ENCODE measurements at regions not wholly inside any gene's neighbourhood (a gene's known extent, or its start where the extent isn't known, plus 50 kb on each side); places are given as distances from the start of the nearest gene placed in this dataset.

GRCh38 chr3:74309716-74310115 is 304.7 kb downstream of the CNTN3 start:
- in situ Hi-C loops (cut with HindIII; ENCODE audit: low sequenced_read_pairs) = no loop called here
- DNase-seq (ENCODE audit: low spot score) = no peak

- DNase-seq (ENCODE audit: low spot score) = no peak
- in situ Hi-C loops (cut with HindIII; ENCODE audit: low sequenced_read_pairs) = no loop called here
These were observed 310.0 kb downstream of the CNTN3 start for GRCh38 chr3:74304424-74304823.

GRCh38 chr3:74303711-74304110 is 310.7 kb downstream of the CNTN3 start:
- DNase-seq (ENCODE audit: low spot score) = no peak
- in situ Hi-C loops (cut with HindIII; ENCODE audit: low sequenced_read_pairs) = no loop called here

GRCh38 chr3:74302969-74303368 is 311.5 kb downstream of the CNTN3 start:
- in situ Hi-C loops (cut with HindIII; ENCODE audit: low sequenced_read_pairs) = no loop called here
- no peak for DNase-seq (ENCODE audit: low spot score)

GRCh38 chr3:74302281-74302680 is 312.2 kb downstream of the CNTN3 start:
- in situ Hi-C loops (cut with HindIII; ENCODE audit: low sequenced_read_pairs) = no loop called here
- DNase-seq (ENCODE audit: low spot score) = no peak

- DNase-seq (ENCODE audit: low spot score) = peak; percentile 46
- in situ Hi-C loops (cut with HindIII; ENCODE audit: low sequenced_read_pairs) = no loop called here
These were observed 313.4 kb downstream of the CNTN3 start for GRCh38 chr3:74301056-74301455.

GRCh38 chr3:74295479-74295878 is 319.0 kb downstream of the CNTN3 start:
- no peak for DNase-seq (ENCODE audit: low spot score)
- in situ Hi-C loops (cut with HindIII; ENCODE audit: low sequenced_read_pairs) = no loop called here

- peak; percentile 3 for DNase-seq (ENCODE audit: low spot score)
- in situ Hi-C loops (cut with HindIII; ENCODE audit: low sequenced_read_pairs) = no loop called here
These were observed 325.7 kb downstream of the CNTN3 start for GRCh38 chr3:74288761-74289160.

DNA sequence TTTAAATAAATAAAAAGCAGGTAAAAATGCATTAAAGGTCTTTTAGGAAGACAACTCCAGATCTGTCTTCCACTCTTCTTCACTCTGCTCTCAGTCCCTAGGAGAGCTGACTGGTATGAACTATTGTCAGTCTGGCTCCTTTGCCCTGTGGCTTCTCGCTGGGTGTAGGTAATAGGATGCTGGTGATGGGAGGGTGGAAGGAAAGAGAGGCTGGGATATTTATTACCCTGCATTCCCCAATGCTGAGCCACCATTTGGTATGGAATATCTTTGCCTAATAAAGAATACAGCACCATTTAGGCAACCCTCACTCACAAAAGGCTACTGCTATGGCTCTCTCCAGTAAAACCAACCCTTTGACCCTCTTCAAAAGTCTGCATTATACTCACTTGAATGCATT is 326.9 kb downstream of the CNTN3 start:
- no peak for DNase-seq (ENCODE audit: low spot score)
- in situ Hi-C loops (cut with HindIII; ENCODE audit: low sequenced_read_pairs) = no loop called here

DNA sequence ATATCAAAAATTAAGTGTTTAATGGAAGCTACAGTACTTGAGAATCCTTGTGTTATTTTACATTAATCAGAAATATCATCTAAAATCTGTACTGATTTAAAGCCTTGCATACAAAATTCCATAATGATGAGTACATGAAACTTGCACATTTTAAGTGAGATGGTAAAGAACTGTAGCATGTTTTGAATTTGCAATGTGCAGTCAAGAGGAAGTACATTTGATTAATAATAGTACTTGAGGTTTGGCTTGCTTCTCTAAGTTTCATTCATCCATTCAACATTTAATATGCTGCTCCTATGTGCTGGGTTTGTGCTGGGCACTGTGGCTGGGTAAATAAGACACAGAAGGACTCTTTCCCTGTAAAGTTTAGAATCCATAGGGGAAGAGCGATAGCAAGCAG is 332.3 kb downstream of the CNTN3 start:
- DNase-seq (ENCODE audit: low spot score) = no peak
- in situ Hi-C loops (cut with HindIII; ENCODE audit: low sequenced_read_pairs) = no loop called here

DNA sequence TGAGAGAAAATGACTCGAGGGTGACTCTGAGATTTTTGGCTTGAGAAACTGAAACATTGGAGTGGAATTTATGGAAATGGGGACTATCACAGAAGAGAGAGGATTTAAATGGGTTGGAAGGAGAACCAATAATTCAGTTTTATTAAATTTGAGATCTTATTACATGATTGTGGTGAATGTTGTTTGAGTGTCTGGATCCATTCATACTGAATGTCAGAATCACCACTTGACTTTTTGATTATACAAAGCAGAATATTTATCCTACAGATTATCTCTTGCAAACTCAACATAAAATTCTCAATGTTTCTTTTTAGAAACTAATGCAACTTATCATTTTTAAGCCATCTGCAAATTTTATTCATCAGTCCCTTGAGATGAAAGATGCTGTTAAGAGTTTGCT is 332.8 kb downstream of the CNTN3 start:
- in situ Hi-C loops (cut with HindIII; ENCODE audit: low sequenced_read_pairs) = no loop called here
- DNase-seq (ENCODE audit: low spot score) = no peak

GRCh38 chr3:74273555-74274402 is 340.7 kb downstream of the CNTN3 start:
- no peak for DNase-seq (ENCODE audit: low spot score)
- in situ Hi-C loops (cut with HindIII; ENCODE audit: low sequenced_read_pairs) = no loop called here

DNA sequence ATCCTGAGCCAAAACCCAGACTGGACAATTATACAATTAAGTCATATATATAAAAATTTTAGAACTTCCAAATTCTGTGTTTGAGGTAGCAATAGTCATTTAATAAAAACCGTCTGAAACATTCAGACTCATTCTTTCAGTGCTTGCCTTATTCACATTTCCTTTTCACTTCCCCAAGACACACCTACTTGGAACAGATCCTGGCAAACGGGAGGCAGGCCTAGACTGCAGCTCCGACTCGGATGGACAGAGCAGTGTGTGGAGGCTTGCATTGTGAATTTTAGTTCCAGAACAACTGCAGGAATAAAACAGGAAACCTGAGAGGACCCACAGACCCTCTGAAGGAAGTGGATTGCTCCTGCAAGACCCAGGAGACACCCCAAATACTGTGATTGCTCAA is 341.4 kb downstream of the CNTN3 start:
- DNase-seq (ENCODE audit: low spot score) = no peak
- in situ Hi-C loops (cut with HindIII; ENCODE audit: low sequenced_read_pairs) = no loop called here

DNA sequence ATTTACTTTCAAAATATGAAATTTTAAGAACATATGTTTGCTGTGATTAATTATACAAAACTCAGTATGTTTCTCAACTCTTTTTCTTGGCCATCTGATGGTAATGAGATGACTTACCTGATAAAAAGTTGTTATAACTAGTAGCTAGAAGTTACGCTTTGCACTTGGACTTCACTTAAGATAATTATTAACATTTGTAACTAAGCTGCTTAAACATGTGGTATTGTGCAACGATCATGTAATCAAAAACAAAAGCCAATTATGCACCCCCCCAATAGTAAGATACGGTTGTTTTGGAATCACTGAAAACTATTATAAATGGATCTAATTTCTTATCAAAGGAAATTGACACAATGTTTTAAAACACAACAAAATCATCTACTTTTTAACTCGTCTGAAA is 342.9 kb downstream of the CNTN3 start:
- in situ Hi-C loops (cut with HindIII; ENCODE audit: low sequenced_read_pairs) = no loop called here
- no peak for DNase-seq (ENCODE audit: low spot score)

GRCh38 chr3:74269689-74270088 is 344.8 kb downstream of the CNTN3 start:
- DNase-seq (ENCODE audit: low spot score) = no peak
- in situ Hi-C loops (cut with HindIII; ENCODE audit: low sequenced_read_pairs) = no loop called here

DNA sequence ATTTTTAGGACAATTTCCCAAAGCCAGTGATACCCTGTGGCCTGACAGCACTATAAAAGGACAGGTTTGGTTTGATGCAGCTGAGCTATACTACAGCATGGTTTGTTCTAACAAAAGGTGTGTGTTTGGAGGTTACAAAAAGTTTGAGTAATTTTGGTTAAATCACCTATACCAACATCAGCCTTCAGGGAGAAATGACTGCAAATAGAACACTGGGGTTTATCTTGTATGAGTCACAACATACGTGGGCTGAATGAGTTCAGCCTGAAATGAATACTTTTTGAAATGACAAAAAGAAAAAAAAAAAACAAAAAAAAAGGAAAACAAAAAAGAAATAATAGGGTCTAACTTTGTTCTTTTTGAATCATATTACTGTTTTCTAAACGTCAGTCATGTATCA is 345.7 kb downstream of the CNTN3 start:
- in situ Hi-C loops (cut with HindIII; ENCODE audit: low sequenced_read_pairs) = no loop called here

DNA sequence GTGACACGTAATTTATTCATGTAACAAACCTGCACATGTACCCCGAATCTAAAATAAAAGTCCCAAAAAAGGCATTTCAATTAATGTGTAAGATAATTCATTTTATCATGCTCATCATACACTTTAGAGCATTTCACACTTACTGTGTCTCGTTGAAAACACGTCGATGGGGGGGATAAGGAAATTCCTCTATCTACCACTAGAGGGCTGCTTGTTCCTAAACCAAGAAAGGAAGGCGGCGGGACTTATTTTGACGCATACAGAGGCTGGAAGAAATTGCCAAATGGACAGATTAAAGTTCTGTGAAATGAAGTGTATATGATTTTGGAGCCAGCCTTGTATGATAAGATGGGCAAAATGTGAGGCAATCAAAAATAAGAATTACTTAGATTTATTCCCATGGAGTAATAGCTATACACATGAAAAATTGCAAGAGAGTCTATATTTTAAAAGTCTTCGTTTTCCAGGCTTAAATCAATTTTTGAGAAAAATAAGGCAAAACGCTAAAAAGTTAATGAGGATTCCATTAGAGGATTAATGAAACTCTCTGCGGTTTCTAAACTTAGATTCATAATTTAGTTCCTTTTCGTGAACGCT is 346.8 kb downstream of the CNTN3 start:
- in situ Hi-C loops (cut with HindIII; ENCODE audit: low sequenced_read_pairs) = no loop called here
- DNase-seq (ENCODE audit: low spot score) = peak; percentile 51

More for the DNA sequence above, 345.7 kb downstream of the CNTN3 start:
- no peak for DNase-seq (ENCODE audit: low spot score)

DNA sequence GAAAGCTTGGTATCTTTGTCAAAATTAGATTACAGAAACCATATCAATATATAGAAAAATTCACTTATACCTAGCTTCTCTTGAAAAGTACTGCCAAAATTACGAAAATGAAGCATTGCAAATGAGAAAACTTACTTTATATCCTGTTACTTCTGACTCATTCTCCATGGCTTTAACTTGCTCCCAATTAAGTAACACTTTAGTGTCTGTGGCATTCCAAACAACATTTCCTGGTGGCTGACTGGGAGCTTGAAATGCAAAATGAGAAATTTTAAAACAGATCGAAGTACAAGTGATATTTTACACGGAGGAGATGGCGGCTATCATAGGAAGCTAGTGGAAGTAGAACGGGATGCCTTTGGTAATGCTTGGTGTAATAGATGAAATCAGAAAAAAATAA is 347.3 kb downstream of the CNTN3 start:
- in situ Hi-C loops (cut with HindIII; ENCODE audit: low sequenced_read_pairs) = no loop called here
- no peak for DNase-seq (ENCODE audit: low spot score)

GRCh38 chr3:74265069-74265468 is 349.4 kb downstream of the CNTN3 start:
- DNase-seq (ENCODE audit: low spot score) = no peak

DNA sequence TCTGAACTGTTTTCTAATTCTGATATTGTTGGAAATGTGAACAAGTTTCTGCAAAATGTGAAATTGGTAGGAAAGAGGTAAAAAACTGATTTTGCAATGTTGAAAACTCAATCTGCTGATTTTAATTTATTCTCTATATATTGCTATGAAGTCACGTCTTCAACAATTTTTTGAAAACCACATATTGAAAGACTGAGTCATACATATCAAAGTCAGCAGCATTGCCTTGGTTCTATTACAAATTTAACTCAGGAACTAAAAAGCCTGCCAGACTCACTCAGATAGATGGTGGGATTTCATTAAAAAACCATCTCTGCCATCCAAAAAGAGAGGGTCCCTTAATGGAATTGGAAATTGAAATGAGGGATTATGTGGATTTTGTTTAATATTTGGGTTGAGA is 351.4 kb downstream of the CNTN3 start:
- DNase-seq (ENCODE audit: low spot score) = no peak
- in situ Hi-C loops (cut with HindIII; ENCODE audit: low sequenced_read_pairs) = no loop called here

More at GRCh38 chr3:74265069-74265468, 349.4 kb downstream of the CNTN3 start:
- in situ Hi-C loops (cut with HindIII; ENCODE audit: low sequenced_read_pairs) = no loop called here

DNA sequence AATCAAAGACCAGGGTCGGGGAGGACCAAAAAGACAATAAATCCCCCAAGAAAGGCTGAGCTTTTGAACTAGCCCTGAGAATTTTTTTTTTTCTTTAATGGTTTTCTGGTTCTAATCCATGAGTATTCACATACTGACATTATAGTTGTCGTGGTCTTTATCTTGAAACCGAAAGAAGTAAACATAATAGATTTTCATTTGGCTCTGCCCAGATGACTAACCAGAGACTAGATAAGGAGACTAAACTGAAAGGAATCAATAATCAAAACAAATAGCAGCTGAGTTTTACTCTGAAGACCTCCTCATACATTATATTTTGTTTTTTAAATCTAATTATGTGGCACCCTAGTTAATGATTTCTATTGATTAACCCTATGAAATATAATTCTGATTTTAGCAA is 381.4 kb downstream of the CNTN3 start:
- in situ Hi-C loops (cut with HindIII; ENCODE audit: low sequenced_read_pairs) = no loop called here
- no peak for DNase-seq (ENCODE audit: low spot score)

Measured in G401 (cell line).